ENCODE measurements at regions not wholly inside any gene's neighbourhood (a gene's known extent, or its start where the extent isn't known, plus 50 kb on each side); places are given as distances from the start of the nearest gene placed in this dataset.

DNA sequence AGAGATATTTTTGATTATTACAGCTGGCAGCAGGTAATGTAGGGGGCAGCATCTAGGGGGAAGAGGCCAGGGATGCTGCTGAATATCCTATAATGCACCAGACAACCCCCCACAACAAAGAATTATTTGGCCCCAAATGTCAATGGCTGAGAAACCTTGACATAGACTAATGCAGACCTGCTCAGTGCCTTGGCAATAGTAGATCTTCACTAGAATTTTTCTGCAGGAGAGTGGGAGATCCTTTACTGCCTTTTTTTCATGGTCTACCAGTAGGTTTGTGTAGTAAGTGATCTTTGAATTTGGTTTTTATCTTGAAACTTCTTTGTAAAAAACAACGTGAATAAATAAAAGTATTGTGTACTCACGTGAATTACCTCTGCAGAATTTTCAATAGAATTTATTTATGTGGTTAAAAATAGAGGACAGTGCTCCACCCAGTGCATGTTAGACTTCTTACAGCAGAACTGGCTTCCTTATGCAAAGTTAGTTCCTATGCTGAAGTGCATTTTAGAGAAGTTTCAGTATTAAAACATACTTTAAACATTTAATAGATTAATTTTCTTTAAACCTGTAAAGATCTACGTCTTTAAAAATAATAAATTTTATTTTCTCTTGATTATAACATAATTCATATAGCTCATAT is 199.6 kb upstream of the HDAC9 start:
- no peak for DNase-seq (ENCODE audit: low read depth, low spot score)
- CTCF ChIA-PET = interaction anchor here (1.3 kb wide), 1 partner anchor 20 kb away, joined by 3 read pairs; no protein-coding TSS in a partner anchor
- TF ChIP-seq, protein P1, sequence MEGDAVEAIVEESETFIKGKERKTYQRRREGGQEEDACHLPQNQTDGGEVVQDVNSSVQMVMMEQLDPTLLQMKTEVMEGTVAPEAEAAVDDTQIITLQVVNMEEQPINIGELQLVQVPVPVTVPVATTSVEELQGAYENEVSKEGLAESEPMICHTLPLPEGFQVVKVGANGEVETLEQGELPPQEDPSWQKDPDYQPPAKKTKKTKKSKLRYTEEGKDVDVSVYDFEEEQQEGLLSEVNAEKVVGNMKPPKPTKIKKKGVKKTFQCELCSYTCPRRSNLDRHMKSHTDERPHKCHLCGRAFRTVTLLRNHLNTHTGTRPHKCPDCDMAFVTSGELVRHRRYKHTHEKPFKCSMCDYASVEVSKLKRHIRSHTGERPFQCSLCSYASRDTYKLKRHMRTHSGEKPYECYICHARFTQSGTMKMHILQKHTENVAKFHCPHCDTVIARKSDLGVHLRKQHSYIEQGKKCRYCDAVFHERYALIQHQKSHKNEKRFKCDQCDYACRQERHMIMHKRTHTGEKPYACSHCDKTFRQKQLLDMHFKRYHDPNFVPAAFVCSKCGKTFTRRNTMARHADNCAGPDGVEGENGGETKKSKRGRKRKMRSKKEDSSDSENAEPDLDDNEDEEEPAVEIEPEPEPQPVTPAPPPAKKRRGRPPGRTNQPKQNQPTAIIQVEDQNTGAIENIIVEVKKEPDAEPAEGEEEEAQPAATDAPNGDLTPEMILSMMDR (IDR thresholded peaks at IDR 0.05; ENCODE audit: insufficient read depth, low read length, missing control alignments) = no peak
- POLR2A ChIA-PET = no interaction called here
- H3K4me3 ChIP-seq (ENCODE audit: low read depth, low read length) = no peak overlapping the region

DNA sequence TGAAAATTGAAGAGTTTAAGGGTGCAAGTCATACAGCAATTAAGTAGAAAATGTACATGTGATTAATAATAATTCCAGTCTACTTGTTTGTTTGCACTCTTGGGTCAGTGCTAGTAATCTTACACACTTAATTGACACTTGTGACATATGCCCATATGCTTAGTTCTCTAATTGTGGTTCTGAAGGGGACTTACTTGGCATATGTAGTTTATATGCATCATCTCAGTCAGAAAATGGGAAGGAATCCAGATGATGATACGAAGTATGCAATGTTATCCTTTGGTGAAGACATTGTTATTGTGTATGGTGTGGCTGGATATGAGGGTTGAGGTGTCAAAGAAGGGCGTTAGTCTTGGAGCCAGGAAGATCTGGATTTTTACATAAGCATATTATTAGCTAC is 193.5 kb upstream of the HDAC9 start:
- TF ChIP-seq, protein P1 (IDR thresholded peaks at IDR 0.05; ENCODE audit: insufficient read depth, low read length, missing control alignments) = no peak
- H3K4me3 ChIP-seq (ENCODE audit: low read depth, low read length) = no peak overlapping the region
- CTCF ChIA-PET = no interaction called here
- no peak for DNase-seq (ENCODE audit: low read depth, low spot score)
- POLR2A ChIA-PET = interaction anchor here (0.6 kb wide), 1 partner anchor 1035 kb away, joined by 3 read pairs; no protein-coding TSS in a partner anchor

DNA sequence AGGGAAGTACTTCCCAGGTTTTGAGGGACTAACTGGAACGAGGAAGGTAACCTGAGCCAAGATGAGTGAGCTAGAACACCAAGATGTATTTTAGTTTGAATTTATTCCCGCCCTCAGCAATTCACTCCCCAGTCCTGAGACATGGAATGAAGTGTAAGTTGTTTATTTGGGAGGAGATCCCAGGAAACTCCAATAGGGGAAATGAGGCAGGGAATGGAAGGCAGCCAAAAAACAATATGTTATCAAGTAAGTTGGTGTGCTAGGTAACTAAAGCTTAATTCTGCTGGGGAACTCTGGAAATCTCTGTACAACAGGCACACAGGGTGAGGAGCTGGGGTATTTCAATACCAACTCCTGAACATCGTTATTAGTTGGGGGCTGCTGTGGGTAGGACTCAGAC is 189.7 kb upstream of the HDAC9 start:
- ChIA-PET CTCF (interaction anchor here (1.6 kb wide), 1 partner anchor 16 kb away, joined by 4 read pairs; no protein-coding TSS in a partner anchor), POLR2A (no interaction called here)
- TF ChIP-seq, protein P1 (IDR thresholded peaks at IDR 0.05; ENCODE audit: insufficient read depth, low read length, missing control alignments) = no peak
- no peak overlapping the region for H3K4me3 ChIP-seq (ENCODE audit: low read depth, low read length)
- DNase-seq (ENCODE audit: low read depth, low spot score) = no peak

DNA sequence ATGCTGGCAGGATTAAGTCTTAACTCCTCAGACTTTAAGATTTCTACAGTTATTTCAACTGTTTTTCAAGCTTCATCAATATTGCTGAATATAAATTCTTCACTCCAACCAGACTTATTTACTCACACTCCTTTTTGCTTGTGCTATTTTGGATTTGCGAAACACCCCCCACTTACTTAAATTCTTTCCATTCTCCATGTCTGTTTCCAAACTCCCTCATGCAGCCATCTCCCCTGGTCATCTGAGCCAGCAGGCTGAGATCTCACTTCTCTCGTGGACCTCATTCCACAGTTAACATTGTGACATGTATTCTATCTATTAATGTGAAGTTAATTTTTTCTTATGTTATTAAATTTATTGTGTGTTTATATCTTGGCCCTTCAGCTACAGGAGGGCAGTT is 188.9 kb upstream of the HDAC9 start:
- ChIA-PET POLR2A (no interaction called here), CTCF (interaction anchor here (1.6 kb wide), 1 partner anchor 15 kb away, joined by 4 read pairs; no protein-coding TSS in a partner anchor)
- TF ChIP-seq, protein P1 (IDR thresholded peaks at IDR 0.05; ENCODE audit: insufficient read depth, low read length, missing control alignments) = no peak
- no peak overlapping the region for H3K4me3 ChIP-seq (ENCODE audit: low read depth, low read length)
- no peak for DNase-seq (ENCODE audit: low read depth, low spot score)

DNA sequence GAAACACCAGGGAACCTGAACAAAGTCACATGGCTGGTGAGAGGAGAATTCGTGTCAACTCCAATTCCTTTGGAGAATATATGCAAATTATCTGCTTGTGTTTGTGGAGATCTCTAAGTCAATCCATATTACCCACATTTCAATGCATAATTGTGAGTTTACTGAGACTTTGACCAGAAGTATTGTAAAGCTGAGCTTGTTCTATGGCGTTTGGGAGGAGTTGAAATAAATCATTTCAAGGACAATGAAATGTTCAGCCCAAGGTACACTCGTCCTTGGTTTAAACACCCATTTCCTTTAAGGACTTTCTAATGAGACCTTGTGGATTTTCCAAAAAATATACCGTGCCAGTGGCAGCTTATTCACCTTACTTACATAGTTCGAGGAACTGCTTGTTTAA is 186.6 kb upstream of the HDAC9 start:
- no peak for DNase-seq (ENCODE audit: low read depth, low spot score)
- H3K4me3 ChIP-seq (ENCODE audit: low read depth, low read length) = no peak overlapping the region
- POLR2A ChIA-PET = no interaction called here
- TF ChIP-seq, protein P1 (IDR thresholded peaks at IDR 0.05; ENCODE audit: insufficient read depth, low read length, missing control alignments) = no peak
- CTCF ChIA-PET = interaction anchor here (0.9 to 1.5 kb wide), 2 partner anchors 11 to 36 kb away, joined by 3 read pairs; no protein-coding TSS in a partner anchor

DNA sequence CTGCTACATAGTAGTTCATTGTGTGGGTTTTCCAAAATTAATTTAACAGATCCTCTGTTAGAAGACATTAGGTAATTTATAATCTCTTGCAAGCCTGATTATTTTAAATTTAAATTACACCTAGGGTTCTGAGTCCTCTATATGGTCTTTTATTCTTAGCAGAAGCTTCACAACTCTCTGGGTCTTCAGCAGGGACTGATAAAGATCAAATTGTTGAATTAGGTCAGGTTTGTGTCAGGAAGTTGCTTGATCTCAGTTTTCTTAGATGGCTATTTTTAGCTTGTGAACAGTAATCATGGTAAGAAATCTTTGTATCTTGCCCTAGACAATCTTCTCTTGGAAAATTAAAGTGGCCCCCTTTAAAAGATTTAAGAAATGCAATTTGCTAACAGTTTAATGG is 183.1 kb upstream of the HDAC9 start:
- H3K4me3 ChIP-seq (ENCODE audit: low read depth, low read length) = no peak overlapping the region
- POLR2A ChIA-PET = no interaction called here
- TF ChIP-seq, protein P1 (IDR thresholded peaks at IDR 0.05; ENCODE audit: insufficient read depth, low read length, missing control alignments) = no peak
- no peak for DNase-seq (ENCODE audit: low read depth, low spot score)
- CTCF ChIA-PET = no interaction called here

Data from AG04449 (cell line).